ENCODE measurements at regions not wholly inside any gene's neighbourhood (a gene's known extent, or its start where the extent isn't known, plus 50 kb on each side); places are given as distances from the start of the nearest gene placed in this dataset.

- TF ChIP-seq, protein P1, sequence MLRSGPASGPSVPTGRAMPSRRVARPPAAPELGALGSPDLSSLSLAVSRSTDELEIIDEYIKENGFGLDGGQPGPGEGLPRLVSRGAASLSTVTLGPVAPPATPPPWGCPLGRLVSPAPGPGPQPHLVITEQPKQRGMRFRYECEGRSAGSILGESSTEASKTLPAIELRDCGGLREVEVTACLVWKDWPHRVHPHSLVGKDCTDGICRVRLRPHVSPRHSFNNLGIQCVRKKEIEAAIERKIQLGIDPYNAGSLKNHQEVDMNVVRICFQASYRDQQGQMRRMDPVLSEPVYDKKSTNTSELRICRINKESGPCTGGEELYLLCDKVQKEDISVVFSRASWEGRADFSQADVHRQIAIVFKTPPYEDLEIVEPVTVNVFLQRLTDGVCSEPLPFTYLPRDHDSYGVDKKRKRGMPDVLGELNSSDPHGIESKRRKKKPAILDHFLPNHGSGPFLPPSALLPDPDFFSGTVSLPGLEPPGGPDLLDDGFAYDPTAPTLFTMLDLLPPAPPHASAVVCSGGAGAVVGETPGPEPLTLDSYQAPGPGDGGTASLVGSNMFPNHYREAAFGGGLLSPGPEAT (IDR thresholded peaks at IDR 0.05; ENCODE audit: low read depth): no peak
- TF ChIP-seq PRDM15 (CRISPR knock-in tag; IDR thresholded peaks at IDR 0.05) (no peak), BACH1 (IDR thresholded peaks at IDR 0.05; ENCODE audit: borderline replicate concordance) (no peak), BCL11A (IDR thresholded peaks at IDR 0.05; ENCODE audit: low read depth, low read length) (no peak)
These were observed 503.9 kb upstream of the USP24 start (continued) for GRCh38 chr1:55718758-55719671.

GRCh38 chr1:55717111-55717510 is 501.9 kb upstream of the USP24 start:
- ATAC-seq: no peak
- TF ChIP-seq EP300 (IDR thresholded peaks at IDR 0.05; ENCODE audit: borderline replicate concordance in 1 of 2, control insufficient read depth in 1 of 2, low read depth in 2 of 2, low read length in 2 of 2) (no peak), USF1 (IDR thresholded peaks at IDR 0.05; ENCODE audit: borderline replicate concordance, extremely low read length, insufficient read depth, low read depth, low read length) (no peak), HCFC1 (IDR thresholded peaks at IDR 0.05; ENCODE audit: low read length) (no peak), NFYB (IDR thresholded peaks at IDR 0.05; ENCODE audit: insufficient read depth, low read depth, low read length) (no peak), FOS (IDR thresholded peaks at IDR 0.05; ENCODE audit: borderline replicate concordance, extremely low read depth, insufficient read length) (no peak)
- Histone ChIP-seq H3K27ac (ENCODE audit: control insufficient read depth, insufficient read depth) (no peak overlapping the region), H2AFZ (ENCODE audit: control insufficient read depth, low read depth, low read length) (no peak overlapping the region), H3K4me2 (ENCODE audit: control insufficient read depth, insufficient read depth) (no peak overlapping the region), H4K20me1 (ENCODE audit: control insufficient read depth, insufficient read depth) (no peaks in the 10 kb centered on the region), H3K79me2 (ENCODE audit: control insufficient read depth, insufficient read depth, low read length) (no peaks in the 10 kb centered on the region), H3K27me3 (replicated peaks in 1 of 2; ENCODE audit: control insufficient read depth in 2 of 2, insufficient read depth in 2 of 2, low read length in 1 of 2) (no peaks in the 10 kb centered on the region; a peak in 2 of 4 replicates), H3K9ac (ENCODE audit: control insufficient read depth, insufficient read depth, low read length) (no peak overlapping the region), H3K4me1 (ENCODE audit: control insufficient read depth, insufficient read depth, low read length) (no peaks in the 10 kb centered on the region), H3K4me3 (no peak overlapping the region), H3K9me3 (replicated peaks; ENCODE audit: control insufficient read depth, insufficient read depth, low read length) (no peaks in the 10 kb centered on the region), H3K36me3 (ENCODE audit: control insufficient read depth in 2 of 2, insufficient read depth in 2 of 2, low read length in 1 of 2) (no peaks in the 10 kb centered on the region)
- POLR2A ChIA-PET: no interaction called here
- no TSS peak for BruUV-seq (replicated peaks)
- WGBS (ENCODE audit: insufficient coverage, insufficient replicate concordance, low lambda C conversion rate, missing lambda C conversion rate): 30% methylated on average over 3 of the region's 3 CpGs
- RAD21 ChIA-PET (ENCODE audit: unreplicated experiment): no interaction called here
- no peak for FAIRE-seq
- in situ Hi-C loops (cut with MboI): no loop called here
- no peak for DNase-seq (ENCODE audit: low read depth, low spot score)
- CTCF ChIA-PET: no interaction called here
- intact Hi-C loops (cut with micrococcal nuclease; ENCODE audit: unreplicated experiment): no loop called here
- SMC1A ChIA-PET (ENCODE audit: uncharacterized antibody, unreplicated experiment): interaction anchor here (0.5 to 0.9 kb wide), 2 partner anchors 11 to 33 kb away, joined by 3 read pairs; no protein-coding TSS in a partner anchor
